Neural cell (in vitro differentiated cells): ENCODE measurements at regions not wholly inside any gene's neighbourhood (a gene's known extent, or its start where the extent isn't known, plus 50 kb on each side); places are given as distances from the start of the nearest gene placed in this dataset.

Experiments
- H2AFZ ChIP-seq: fragments of 200-600, 300-800 bp; sonication (generic), shearing (Covaris generic); 2 replicates; pipeline ENCODE4 v1.6.0; 2014; ENCODE audit warnings: low read depth, mild to moderate bottlenecking, antibody characterized with exemption, low read length, moderate library complexity
- H3F3A ChIP-seq: fragments of 200-600 bp; shearing (Covaris generic); 2 replicates; pipeline ENCODE4 v1.6.1; 2016; ENCODE audit warnings: mild to moderate bottlenecking, moderate library complexity, mixed read lengths, antibody characterized with exemption, low read length; ENCODE audit not compliant: insufficient read depth, poor library complexity, severe bottlenecking
- H3K27ac ChIP-seq: fragments of 200-600, 300-800 bp; sonication (generic), shearing (Covaris generic); 2 replicates; pipeline ENCODE4 v1.5.1; 2014; ENCODE audit warnings: mild to moderate bottlenecking, low read length, moderate library complexity
- H3K27me3 ChIP-seq: fragments of 300-800, 200-600 bp; sonication (generic), shearing (Covaris generic); 2 replicates; pipeline ENCODE4 v1.6.0; 2014; ENCODE audit warnings: mild to moderate bottlenecking, low read depth, low read length, moderate library complexity; ENCODE audit not compliant: insufficient read depth
- H3K36me3 ChIP-seq: fragments of 300-800, 200-600 bp; sonication (generic), shearing (Covaris generic); 2 replicates; pipeline ENCODE4 v1.5.1; 2014; ENCODE audit warnings: mild to moderate bottlenecking, antibody characterized with exemption, low read length, moderate library complexity; ENCODE audit not compliant: insufficient read depth
- H3K4me2 ChIP-seq: fragments of 300-800, 200-600 bp; sonication (generic), shearing (Covaris generic); 2 replicates; pipeline ENCODE4 v1.6.0; 2014; ENCODE audit warnings: mild to moderate bottlenecking, low read length
- H3K4me3 ChIP-seq: fragments of 300-800, 200-600 bp; sonication (generic), shearing (Covaris generic); 2 replicates; pipeline ENCODE4 v1.5.1; 2014; ENCODE audit warnings: mild to moderate bottlenecking, low read length, moderate library complexity
- H3K79me2 ChIP-seq: fragments of 200-600 bp; shearing (Covaris generic); replicated peaks from 2 replicates; pipeline ENCODE4 v1.6.0; 2014; ENCODE audit warnings: mild to moderate bottlenecking, low read length, moderate library complexity; ENCODE audit not compliant: insufficient read depth
- H3K9ac ChIP-seq: fragments of 300-800, 200-600 bp; sonication (generic), shearing (Covaris generic); 2 replicates; pipeline ENCODE4 v1.6.1; 2016; ENCODE audit warnings: mild to moderate bottlenecking, low read length, mixed read lengths
- H3K9me2 ChIP-seq: fragments of 200-600 bp; shearing (Covaris generic); 2 replicates; pipeline ENCODE4 v1.6.1; 2016; ENCODE audit warnings: mild to moderate bottlenecking, low read length, mixed read lengths; ENCODE audit not compliant: insufficient read depth
- H3K9me3 ChIP-seq: fragments of 200-600, 300-800 bp; sonication (generic), shearing (Covaris generic); 2 replicates; pipeline ENCODE4 v1.6.1; 2016; ENCODE audit warnings: mild to moderate bottlenecking, mixed run types, low read length, moderate library complexity, mixed read lengths
- H4K20me1 ChIP-seq: fragments of 200-600 bp; shearing (Covaris generic); 2 replicates; pipeline ENCODE4 v1.6.1; 2016; ENCODE audit warnings: mild to moderate bottlenecking, mixed run types; ENCODE audit not compliant: insufficient read depth
- EP300 ChIP-seq: fragments of 450-650 bp; conservative IDR thresholded peaks from 2 replicates; pipeline ENCODE4 v1.6.1; 2014; ENCODE audit warnings: antibody characterized with exemption, mild to moderate bottlenecking, moderate library complexity; ENCODE audit not compliant: poor library complexity, severe bottlenecking
- EZH2 ChIP-seq: fragments of 200-600, 300-800 bp; shearing (Covaris generic), sonication (generic); IDR thresholded peaks from 2 replicates; pipeline ENCODE4 v1.6.1; 2014; ENCODE audit warnings: antibody characterized with exemption, low read length, borderline replicate concordance, mild to moderate bottlenecking; ENCODE audit not compliant: insufficient read depth, poor library complexity, severe bottlenecking
- MXI1 ChIP-seq: fragments of 450-650 bp; conservative IDR thresholded peaks from 2 replicates; pipeline ENCODE4 v1.6.1; 2014; ENCODE audit warnings: antibody characterized with exemption, mild to moderate bottlenecking; ENCODE audit not compliant: poor library complexity, severe bottlenecking
- POLR2AphosphoS5 ChIP-seq: IDR thresholded peaks from 2 replicates; pipeline ENCODE4 v1.6.1; 2012
- RAD21 ChIP-seq: fragments of 450-650 bp; conservative IDR thresholded peaks from 2 replicates; pipeline ENCODE4 v1.6.1; 2014; ENCODE audit warnings: antibody characterized with exemption, mild to moderate bottlenecking, moderate library complexity
- REST ChIP-seq: IDR thresholded peaks from 2 replicates; pipeline ENCODE4 v1.6.1; 2012; ENCODE audit warnings: borderline replicate concordance
- SMC3 ChIP-seq: fragments of 450-650 bp; conservative IDR thresholded peaks from 2 replicates; pipeline ENCODE4 v1.6.1; 2014; ENCODE audit warnings: antibody characterized with exemption, mild to moderate bottlenecking, moderate library complexity; ENCODE audit not compliant: poor library complexity
- TAF1 ChIP-seq: IDR thresholded peaks from 2 replicates; pipeline ENCODE4 v1.6.1; 2012; ENCODE audit warnings: low read depth
- TF ChIP-seq, protein P1 (sequence below): fragments of 450-650 bp; IDR thresholded peaks from 2 replicates; pipeline ENCODE4 v1.5.1; 2014; ENCODE audit warnings: antibody characterized with exemption, mild to moderate bottlenecking, moderate library complexity; ENCODE audit not compliant: poor library complexity, severe bottlenecking

GRCh38 chr16:77066896-77067496 lies 124.0 kb upstream of the MON1B start:
- no peak overlapping the region for H3K4me2 ChIP-seq
- H3F3A ChIP-seq: no peaks in the 10 kb centered on the region
- no peak for TF ChIP-seq SMC3
- TF ChIP-seq RAD21: no peak
- TF ChIP-seq EZH2: no peak
- no peak for TF ChIP-seq REST
- no peak for TF ChIP-seq POLR2AphosphoS5
- TF ChIP-seq MXI1: no peak
- TF ChIP-seq EP300: no peak
- TF ChIP-seq, protein P1, sequence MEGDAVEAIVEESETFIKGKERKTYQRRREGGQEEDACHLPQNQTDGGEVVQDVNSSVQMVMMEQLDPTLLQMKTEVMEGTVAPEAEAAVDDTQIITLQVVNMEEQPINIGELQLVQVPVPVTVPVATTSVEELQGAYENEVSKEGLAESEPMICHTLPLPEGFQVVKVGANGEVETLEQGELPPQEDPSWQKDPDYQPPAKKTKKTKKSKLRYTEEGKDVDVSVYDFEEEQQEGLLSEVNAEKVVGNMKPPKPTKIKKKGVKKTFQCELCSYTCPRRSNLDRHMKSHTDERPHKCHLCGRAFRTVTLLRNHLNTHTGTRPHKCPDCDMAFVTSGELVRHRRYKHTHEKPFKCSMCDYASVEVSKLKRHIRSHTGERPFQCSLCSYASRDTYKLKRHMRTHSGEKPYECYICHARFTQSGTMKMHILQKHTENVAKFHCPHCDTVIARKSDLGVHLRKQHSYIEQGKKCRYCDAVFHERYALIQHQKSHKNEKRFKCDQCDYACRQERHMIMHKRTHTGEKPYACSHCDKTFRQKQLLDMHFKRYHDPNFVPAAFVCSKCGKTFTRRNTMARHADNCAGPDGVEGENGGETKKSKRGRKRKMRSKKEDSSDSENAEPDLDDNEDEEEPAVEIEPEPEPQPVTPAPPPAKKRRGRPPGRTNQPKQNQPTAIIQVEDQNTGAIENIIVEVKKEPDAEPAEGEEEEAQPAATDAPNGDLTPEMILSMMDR: no peak
- TF ChIP-seq TAF1: no peak
- no peak overlapping the region for H3K27ac ChIP-seq
- H3K36me3 ChIP-seq: no peaks in the 10 kb centered on the region
- H3K79me2 ChIP-seq: no peaks in the 10 kb centered on the region
- no peak overlapping the region for H3K4me3 ChIP-seq
- H3K27me3 ChIP-seq: no peaks in the 10 kb centered on the region
- H3K9me3 ChIP-seq: no peaks in the 10 kb centered on the region
- H4K20me1 ChIP-seq: no peaks in the 10 kb centered on the region
- no peak overlapping the region for H3K9ac ChIP-seq
- no peak overlapping the region for H2AFZ ChIP-seq
- no peaks in the 10 kb centered on the region for H3K9me2 ChIP-seq

- Histone ChIP-seq H3F3A (no peaks in the 10 kb centered on the region), H3K79me2 (no peaks in the 10 kb centered on the region), H3K4me2 (no peak overlapping the region), H3K27me3 (no peaks in the 10 kb centered on the region), H2AFZ (no peak overlapping the region), H3K4me3 (no peak overlapping the region), H3K27ac (no peak overlapping the region), H3K9ac (no peak overlapping the region), H3K9me3 (no peaks in the 10 kb centered on the region), H3K36me3 (no peaks in the 10 kb centered on the region), H3K9me2 (no peaks in the 10 kb centered on the region), H4K20me1 (no peaks in the 10 kb centered on the region)
- TF ChIP-seq POLR2AphosphoS5 (peak; percentile 53), EZH2 (no peak)
Observed at GRCh38 chr16:77067900-77068299, 123.1 kb upstream of the MON1B start.
